ENCODE measurements at regions not wholly inside any gene's neighbourhood (a gene's known extent, or its start where the extent isn't known, plus 50 kb on each side); places are given as distances from the start of the nearest gene placed in this dataset.

DNA sequence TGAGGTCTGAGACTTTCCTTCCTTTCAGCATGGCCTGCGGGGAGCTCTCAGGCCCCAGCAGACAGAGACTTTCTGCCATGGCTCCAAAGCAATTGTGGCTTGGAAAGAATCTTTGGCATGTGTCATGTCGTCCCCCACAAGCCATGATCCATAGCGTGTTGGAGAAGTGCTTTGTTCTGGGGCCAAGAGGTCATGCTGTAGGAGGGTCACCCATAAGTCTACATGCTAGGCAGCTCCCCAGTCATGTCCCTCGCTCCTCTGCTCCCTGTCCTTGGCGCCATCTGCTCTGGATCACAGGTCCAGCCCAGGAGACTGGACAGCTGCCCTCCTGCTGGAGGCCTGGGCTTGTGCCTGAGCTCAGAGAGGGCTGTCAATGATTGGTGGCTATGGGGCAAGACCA is 78.8 kb upstream of the LCLAT1 start:
- DNase-seq (ENCODE audit: low read depth, low spot score) = peak; percentile 82

GRCh38 chr2:30371028-30371689 is 75.9 kb upstream of the LCLAT1 start:
- DNase-seq (ENCODE audit: low read depth, low spot score) = no peak

DNA sequence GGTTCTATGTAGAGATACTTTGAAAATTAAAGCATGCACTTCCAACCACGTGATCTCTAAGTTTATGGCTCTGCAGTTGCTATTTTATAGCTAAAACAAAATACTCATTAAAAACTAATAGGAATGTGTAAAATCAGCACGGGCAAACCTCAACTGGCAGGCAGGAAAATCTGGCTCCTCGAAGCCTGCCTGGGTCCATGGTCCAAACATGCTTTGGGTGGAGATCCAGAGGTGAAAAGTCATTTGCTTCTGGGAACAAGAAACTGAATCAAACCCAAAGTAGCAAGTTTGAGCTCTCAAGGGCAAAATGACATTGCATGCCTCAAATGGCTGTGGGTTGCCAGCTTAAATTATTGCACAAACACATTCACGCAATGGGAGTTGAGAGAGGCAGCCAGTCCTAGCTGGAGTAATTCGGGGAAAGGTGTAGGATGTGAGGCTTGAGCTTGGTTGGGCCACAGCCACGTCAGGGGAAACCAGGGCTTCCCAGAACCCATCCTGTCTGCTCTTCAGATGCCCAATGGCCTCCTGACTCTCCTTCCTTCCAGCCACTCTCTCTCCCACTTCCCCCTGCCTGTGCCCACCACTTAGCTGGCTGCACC is 75.2 kb upstream of the LCLAT1 start:
- DNase-seq (ENCODE audit: low read depth, low spot score) = no peak

DNA sequence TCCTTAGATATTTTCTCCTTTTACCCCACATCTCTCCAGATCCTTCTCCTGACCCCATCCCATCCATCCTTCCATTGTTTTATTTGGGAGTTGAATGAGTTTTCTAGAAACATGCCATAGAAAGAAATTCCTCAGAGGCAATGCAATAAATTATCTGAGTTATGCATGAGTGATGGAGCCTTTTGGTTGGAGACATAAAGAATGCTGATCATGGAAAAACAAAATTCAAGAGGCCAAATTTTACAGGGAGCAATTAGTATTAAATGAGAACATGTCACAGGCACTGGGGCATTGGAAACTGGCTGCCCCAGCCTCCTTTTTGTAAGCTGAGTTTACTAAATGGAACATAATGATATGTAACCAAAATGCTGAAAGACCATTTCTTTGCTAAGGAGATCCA is 74.2 kb upstream of the LCLAT1 start:
- no peak for DNase-seq (ENCODE audit: low read depth, low spot score)

GRCh38 chr2:30373881-30374302 is 73.2 kb upstream of the LCLAT1 start:
- peak; percentile 49 for DNase-seq (ENCODE audit: low read depth, low spot score)

GRCh38 chr2:30374380-30374779 is 72.7 kb upstream of the LCLAT1 start:
- no peak for DNase-seq (ENCODE audit: low read depth, low spot score)

DNA sequence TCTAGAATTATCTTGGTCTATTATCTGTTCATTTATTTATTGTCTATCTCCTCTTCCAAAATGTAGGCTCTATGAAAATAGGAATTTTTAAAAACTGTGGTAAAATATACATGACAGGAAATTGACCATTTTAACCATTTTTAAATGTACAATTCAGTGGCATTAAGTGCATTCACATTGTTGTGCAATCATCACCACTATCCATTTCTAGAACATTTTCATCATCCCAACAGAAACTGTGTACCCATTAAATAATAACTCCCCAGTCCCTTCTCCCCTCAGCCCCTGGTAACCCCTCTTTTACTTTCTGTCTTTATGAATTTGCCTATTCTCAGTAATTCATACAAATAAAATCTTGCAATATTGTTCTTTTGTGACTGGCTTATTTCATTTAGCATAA is 71.1 kb upstream of the LCLAT1 start:
- no peak for DNase-seq (ENCODE audit: low read depth, low spot score)

GRCh38 chr2:30379481-30379880 is 67.6 kb upstream of the LCLAT1 start:
- DNase-seq (ENCODE audit: low read depth, low spot score) = no peak

DNA sequence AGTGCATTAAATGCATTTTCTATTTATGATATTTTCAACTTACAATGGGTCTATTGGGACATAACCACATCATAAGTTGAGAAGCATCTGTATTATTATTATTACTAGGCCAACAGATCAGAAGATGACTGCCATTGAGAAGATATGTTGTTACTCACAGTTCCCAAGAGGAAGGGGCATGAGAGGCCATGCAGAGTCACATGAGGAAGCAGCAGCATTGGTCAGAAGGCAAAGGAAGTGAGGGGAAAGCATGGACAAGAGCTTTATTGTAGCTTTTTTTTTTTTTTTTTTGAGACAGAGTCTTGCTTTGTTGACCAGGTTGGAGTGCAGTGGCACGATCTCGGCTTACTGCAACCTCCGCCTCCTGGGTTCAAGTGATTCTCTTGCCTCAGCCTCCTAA is 66.2 kb upstream of the LCLAT1 start:
- no peak for DNase-seq (ENCODE audit: low read depth, low spot score)

DNA sequence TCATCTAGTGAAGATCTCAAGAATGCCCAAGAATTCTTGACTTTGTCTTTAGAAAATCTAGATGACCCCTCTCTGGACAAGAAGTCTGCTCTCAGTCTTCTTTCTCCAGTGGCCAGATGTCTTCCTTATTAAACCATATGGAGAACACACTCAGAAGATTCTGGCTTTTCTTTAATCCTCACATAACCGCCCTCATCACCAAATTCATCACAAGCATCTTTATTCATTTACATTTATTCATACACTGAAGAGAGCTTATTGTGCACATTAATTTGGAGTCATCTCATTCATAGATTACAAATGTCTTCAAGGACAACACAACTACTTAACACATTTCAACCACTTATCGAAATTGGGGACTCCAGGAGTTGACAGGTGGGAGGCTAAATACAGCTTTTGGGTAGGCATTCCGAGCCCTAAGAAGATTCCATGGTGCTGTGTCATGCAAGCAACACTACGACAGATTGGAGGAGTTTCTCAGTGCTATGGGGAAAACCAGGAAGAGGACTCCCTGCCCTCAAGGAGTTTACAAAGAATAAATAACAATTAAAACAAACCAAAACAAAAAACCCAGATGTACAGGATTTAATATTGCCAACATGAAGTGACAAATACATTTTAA is 64.8 kb upstream of the LCLAT1 start:
- no peak for DNase-seq (ENCODE audit: low read depth, low spot score)

DNA sequence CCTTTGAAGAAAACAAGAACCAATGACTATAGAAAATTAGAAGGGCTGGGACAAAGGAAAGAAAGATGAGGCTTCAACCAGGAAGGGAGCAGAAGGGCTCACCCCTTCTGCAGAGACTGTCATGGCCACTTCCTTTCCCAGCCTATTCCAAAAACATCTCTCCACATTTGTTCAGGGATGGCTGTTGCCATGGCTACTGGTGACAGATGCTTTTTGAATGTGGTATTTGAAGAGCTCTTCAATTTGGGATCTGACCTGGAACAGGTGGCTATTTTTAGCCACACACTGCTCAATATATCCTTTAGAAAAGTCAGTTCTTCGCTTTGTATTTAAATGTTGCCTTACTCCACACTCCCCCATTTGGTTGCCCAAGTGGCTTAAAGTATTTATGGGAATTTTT is 64.1 kb upstream of the LCLAT1 start:
- DNase-seq (ENCODE audit: low read depth, low spot score) = no peak

- peak; percentile 77 for DNase-seq (ENCODE audit: low read depth, low spot score)
Measured at GRCh38 chr2:30385327-30385726, 61.7 kb upstream of the LCLAT1 start.

DNA sequence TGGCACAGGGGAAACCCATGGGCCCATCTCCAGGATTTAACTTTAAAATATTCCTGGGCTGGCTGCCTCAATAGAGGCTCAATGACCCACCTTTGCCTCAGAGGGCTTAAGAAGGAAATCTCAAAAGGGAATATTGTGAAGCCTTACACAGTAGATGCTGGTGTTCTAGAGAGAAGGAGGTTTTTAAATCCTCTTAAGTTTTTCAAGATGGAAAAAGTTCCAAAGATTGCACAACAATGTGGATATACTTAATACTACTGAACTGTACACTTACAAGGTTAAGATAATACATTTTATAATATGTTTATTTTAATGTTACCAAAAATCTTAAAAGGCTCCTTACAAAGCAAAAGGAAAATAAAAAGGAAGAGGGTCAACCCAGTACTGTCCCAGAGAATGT is 54.9 kb upstream of the LCLAT1 start:
- DNase-seq (ENCODE audit: low read depth, low spot score) = no peak

DNA sequence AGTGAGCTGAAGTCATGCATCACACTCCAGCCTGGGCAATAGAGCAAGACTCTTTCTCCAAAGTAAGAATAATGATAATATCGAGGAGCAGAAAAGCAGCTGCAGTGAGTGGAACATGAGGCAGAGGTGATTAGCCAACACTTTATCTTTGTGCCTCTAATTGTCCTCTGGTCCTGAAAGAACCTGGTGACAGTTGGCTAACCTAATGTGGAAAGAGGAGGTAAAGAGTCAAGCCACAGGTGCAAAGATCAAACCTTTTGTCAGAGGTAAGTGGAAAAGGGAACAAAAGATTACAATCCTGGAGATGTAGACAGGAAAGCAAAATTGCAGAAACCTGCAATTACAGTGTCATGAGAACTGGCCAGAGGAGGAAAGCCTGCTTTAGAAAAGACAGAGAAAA is 53.5 kb upstream of the LCLAT1 start:
- DNase-seq (ENCODE audit: low read depth, low spot score) = no peak

- no peak for DNase-seq (ENCODE audit: low read depth, low spot score)
Measured at GRCh38 chr2:30394096-30394495, 53.0 kb upstream of the LCLAT1 start.

- no peak for DNase-seq (ENCODE audit: low read depth, low spot score)
Measured at GRCh38 chr2:30396436-30397232, 50.4 kb upstream of the LCLAT1 start.

Measured in astrocyte of the hippocampus (primary cell).